ENCODE measurements at regions not wholly inside any gene's neighbourhood (a gene's known extent, or its start where the extent isn't known, plus 50 kb on each side); places are given as distances from the start of the nearest gene placed in this dataset.

- no peak for FAIRE-seq
- no peak for ATAC-seq
- no peak for DNase-seq
- no peaks in the 10 kb centered on the region for H3K36me3 ChIP-seq
- no peaks in the 10 kb centered on the region for H3K9me3 ChIP-seq
- 75 to 86% methylated on average over 7 of the region's 7 CpGs for WGBS, 2 donors
- H3K27ac ChIP-seq: peak overlapping the region in 2 of 4 donors; percentile 46 to 68
- no peaks in the 10 kb centered on the region for H3K4me1 ChIP-seq
- no peaks in the 10 kb centered on the region for H3K27me3 ChIP-seq
- no peak overlapping the region for H3K4me3 ChIP-seq
- TF ChIP-seq, protein P1, sequence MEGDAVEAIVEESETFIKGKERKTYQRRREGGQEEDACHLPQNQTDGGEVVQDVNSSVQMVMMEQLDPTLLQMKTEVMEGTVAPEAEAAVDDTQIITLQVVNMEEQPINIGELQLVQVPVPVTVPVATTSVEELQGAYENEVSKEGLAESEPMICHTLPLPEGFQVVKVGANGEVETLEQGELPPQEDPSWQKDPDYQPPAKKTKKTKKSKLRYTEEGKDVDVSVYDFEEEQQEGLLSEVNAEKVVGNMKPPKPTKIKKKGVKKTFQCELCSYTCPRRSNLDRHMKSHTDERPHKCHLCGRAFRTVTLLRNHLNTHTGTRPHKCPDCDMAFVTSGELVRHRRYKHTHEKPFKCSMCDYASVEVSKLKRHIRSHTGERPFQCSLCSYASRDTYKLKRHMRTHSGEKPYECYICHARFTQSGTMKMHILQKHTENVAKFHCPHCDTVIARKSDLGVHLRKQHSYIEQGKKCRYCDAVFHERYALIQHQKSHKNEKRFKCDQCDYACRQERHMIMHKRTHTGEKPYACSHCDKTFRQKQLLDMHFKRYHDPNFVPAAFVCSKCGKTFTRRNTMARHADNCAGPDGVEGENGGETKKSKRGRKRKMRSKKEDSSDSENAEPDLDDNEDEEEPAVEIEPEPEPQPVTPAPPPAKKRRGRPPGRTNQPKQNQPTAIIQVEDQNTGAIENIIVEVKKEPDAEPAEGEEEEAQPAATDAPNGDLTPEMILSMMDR (IDR thresholded peaks at IDR 0.05): no peak
- intact Hi-C loops (cut with DNase I): no loop called here
These were observed 288.0 kb downstream of the UACA start for GRCh38 chr15:70475407-70475781.

- TF ChIP-seq, protein P1 (IDR thresholded peaks at IDR 0.05): no peak
- WGBS, 2 donors: 74 to 78% methylated on average over 36 of the region's 36 CpGs
- no peak overlapping the region for H3K4me3 ChIP-seq
- ATAC-seq: peak in 3 of 4 donors; percentile 54 to 71 (median 63)
- DNase-seq: no peak
- peak overlapping the region in 2 of 4 donors; percentile 46 to 68 for H3K27ac ChIP-seq
- no peaks in the 10 kb centered on the region for H3K36me3 ChIP-seq
- H3K27me3 ChIP-seq: no peaks in the 10 kb centered on the region
- H3K9me3 ChIP-seq: no peaks in the 10 kb centered on the region
- intact Hi-C loops (cut with DNase I): no loop called here
- no peaks in the 10 kb centered on the region for H3K4me1 ChIP-seq
- FAIRE-seq: no peak
These were observed 288.6 kb downstream of the UACA start for GRCh38 chr15:70474471-70475406.

DNA sequence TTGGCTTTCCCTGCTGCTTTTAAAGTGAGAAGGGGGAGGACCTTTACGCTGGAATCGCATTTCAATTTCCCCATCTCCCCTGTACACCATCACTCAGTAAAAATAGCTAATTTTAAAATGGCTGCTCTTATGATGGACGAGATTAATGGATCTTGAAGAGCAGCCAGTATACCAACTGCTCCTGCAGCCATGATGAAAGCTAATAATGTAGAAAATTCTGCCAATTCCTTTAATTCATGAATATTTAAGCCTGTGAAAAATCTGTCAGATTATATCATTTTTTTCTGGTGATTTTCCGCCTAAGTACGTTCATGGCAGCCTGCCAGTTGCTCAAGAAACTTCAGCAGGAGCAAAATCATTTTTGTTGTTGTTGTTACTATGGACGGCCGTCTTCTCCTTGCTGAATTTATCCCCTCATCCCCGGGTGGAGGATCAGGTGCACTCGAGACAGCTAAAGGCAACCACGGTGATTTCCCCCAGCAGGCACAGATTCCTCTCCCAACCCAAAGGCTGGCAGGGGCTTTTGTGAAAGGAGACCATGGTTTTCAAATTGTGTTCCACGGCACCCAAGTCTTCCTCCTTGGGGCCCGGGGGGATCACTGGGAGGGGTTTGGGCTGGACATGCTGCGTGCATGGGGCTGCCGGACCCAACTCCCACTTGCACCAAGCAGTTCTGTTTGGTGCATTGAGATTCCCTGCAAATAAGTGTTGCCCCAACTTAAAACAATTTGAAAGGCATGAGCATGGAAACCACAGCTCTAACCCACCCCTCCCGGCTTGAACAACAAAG, 289.6 kb downstream of the UACA start:
- Histone ChIP-seq H3K27ac (no peak overlapping the region), H3K9me3 (no peaks in the 10 kb centered on the region), H3K27me3 (no peaks in the 10 kb centered on the region), H3K4me3 (no peak overlapping the region), H3K36me3 (no peaks in the 10 kb centered on the region), H3K4me1 (no peaks in the 10 kb centered on the region)
- ATAC-seq: no peak
- intact Hi-C loops (cut with DNase I): no loop called here
- TF ChIP-seq, protein P1 (IDR thresholded peaks at IDR 0.05): no peak
- DNase-seq: no peak
- no peak for FAIRE-seq
- WGBS, 2 donors: 48 to 65% methylated on average over 15 of the region's 15 CpGs

- TF ChIP-seq, protein P1 (IDR thresholded peaks at IDR 0.05): no peak
- DNase-seq: no peak
- intact Hi-C loops (cut with DNase I): no loop called here
- no peak for FAIRE-seq
- Histone ChIP-seq H3K4me1 (no peaks in the 10 kb centered on the region), H3K4me3 (no peak overlapping the region), H3K36me3 (no peaks in the 10 kb centered on the region), H3K27me3 (no peaks in the 10 kb centered on the region), H3K27ac (no peak overlapping the region), H3K9me3 (no peaks in the 10 kb centered on the region)
- ATAC-seq: no peak
- WGBS, 2 donors: 47 to 67% methylated on average over 1 of the region's 1 CpG
These were observed 291.8 kb downstream of the UACA start for GRCh38 chr15:70471517-70471916.
